Adrenal gland (tissue), 5 donors: ENCODE measurements at regions not wholly inside any gene's neighbourhood (a gene's known extent, or its start where the extent isn't known, plus 50 kb on each side); places are given as distances from the start of the nearest gene placed in this dataset.

Source experiments
- CTCF ChIP-seq, 6 experiments: fragments of 450-650 bp in 4 of 6; fragments of 200-600 bp in 2 of 6; sonication (generic) in 1 of 6; IDR thresholded peaks; 1 replicate in 5 of 6; 2 replicates in 1 of 6; pipeline versions ENCODE4 v1.5.1 to v1.8.0; 2016 to 2021; ENCODE audit warnings: antibody characterized with exemption in 6 of 6, mild to moderate bottlenecking in 2 of 6, moderate library complexity in 1 of 6
- POLR2A ChIP-seq, 2 donors: fragments of 450-650 bp; IDR thresholded peaks; one replicate each; pipeline ENCODE4 v1.6.1; 2017; ENCODE audit warnings: antibody characterized with exemption in 2 of 2, mild to moderate bottlenecking in 2 of 2, moderate library complexity in 1 of 2
- donor health status: DM: no; HTN: no; CAD: no.

GRCh38 chr10:28985137-28985885 lies 303.6 kb upstream of the LYZL1 start:
- TF ChIP-seq CTCF (IDR thresholded peaks at IDR 0.05) (no peak), POLR2A (IDR thresholded peaks at IDR 0.05) (no peak)
